HepG2 (cell line): ENCODE measurements at regions not wholly inside any gene's neighbourhood (a gene's known extent, or its start where the extent isn't known, plus 50 kb on each side); places are given as distances from the start of the nearest gene placed in this dataset.

Experiments used
- ELF4 ChIP-seq: sonication (generic); formaldehyde crosslinking; IDR thresholded peaks from 2 replicates; pipeline ENCODE4 v1.5.0; 2020; ENCODE audit warnings: missing genetic modification reagents, mild to moderate bottlenecking, moderate library complexity, borderline replicate concordance
- FOXA1 ChIP-seq, 2 experiments: fragments of 450-650 bp in 1 of 2; sonication (generic) in 1 of 2; formaldehyde crosslinking in 1 of 2; IDR thresholded peaks; 2 replicates each; pipeline versions ENCODE4 v1.4.0 to v1.6.1; 2016 to 2020; ENCODE audit warnings: missing genetic modification reagents in 1 of 2
- NFIB ChIP-seq: sonication (generic); formaldehyde crosslinking; IDR thresholded peaks from 2 replicates; pipeline ENCODE4 v1.9.0; 2021; ENCODE audit warnings: missing genetic modification reagents, mild to moderate bottlenecking, borderline replicate concordance
- SIN3B ChIP-seq: fragments of 150-350 bp; IDR thresholded peaks from 2 replicates; pipeline ENCODE4 v1.6.1; 2014; ENCODE audit warnings: low read length
- SYNCRIP ChIP-seq: fragments of 200-400 bp; formaldehyde crosslinking; IDR thresholded peaks from 2 replicates; pipeline ENCODE4 v1.6.1; 2018; ENCODE audit warnings: mild to moderate bottlenecking, low read depth, low read length; ENCODE audit not compliant: insufficient read depth
- U2AF2 ChIP-seq: fragments of 200-400 bp; formaldehyde crosslinking; IDR thresholded peaks from 2 replicates; pipeline ENCODE4 v1.6.1; 2017; ENCODE audit warnings: low read depth, mild to moderate bottlenecking, low read length
- ZFP37 ChIP-seq: sonication (generic); formaldehyde crosslinking; IDR thresholded peaks from 2 replicates; pipeline ENCODE4 v1.4.0; 2020; ENCODE audit warnings: missing genetic modification reagents, borderline replicate concordance
- ZNF10 ChIP-seq: sonication (generic); formaldehyde crosslinking; IDR thresholded peaks from 2 replicates; pipeline ENCODE4 v1.4.0; 2020; ENCODE audit warnings: mild to moderate bottlenecking, low read depth, missing genetic modification reagents, borderline replicate concordance
- ZNF350 ChIP-seq: sonication (generic); formaldehyde crosslinking; IDR thresholded peaks from 2 replicates; pipeline ENCODE4 v1.4.0; 2020; ENCODE audit warnings: mild to moderate bottlenecking, low read depth, missing genetic modification reagents, borderline replicate concordance
- ZNF362 ChIP-seq: sonication (generic); formaldehyde crosslinking; IDR thresholded peaks from 2 replicates; pipeline ENCODE4 v1.4.0; 2020; ENCODE audit warnings: missing genetic modification reagents, mild to moderate bottlenecking, borderline replicate concordance
- ZNF383 ChIP-seq: sonication (generic); formaldehyde crosslinking; IDR thresholded peaks from 2 replicates; pipeline ENCODE4 v1.4.0; 2020; ENCODE audit warnings: missing genetic modification reagents, mild to moderate bottlenecking, borderline replicate concordance
- ZNF431 ChIP-seq: sonication (generic); formaldehyde crosslinking; IDR thresholded peaks from 2 replicates; pipeline ENCODE4 v1.9.0; 2022; ENCODE audit warnings: missing genetic modification reagents, low read depth, mild to moderate bottlenecking, borderline replicate concordance

GRCh38 chr9:90469865-90470387, 172.7 kb downstream of the DIRAS2 start:
- TF ChIP-seq ZNF431 (CRISPR knock-in tag) (no peak), SYNCRIP (no peak), ZFP37 (CRISPR knock-in tag) (no peak), FOXA1 (IDR thresholded peaks at IDR 0.05) (no peak), FOXA1 (CRISPR knock-in tag; IDR thresholded peaks at IDR 0.05) (no peak), NFIB (CRISPR knock-in tag) (no peak), ELF4 (CRISPR knock-in tag) (no peak), ZNF383 (CRISPR knock-in tag) (no peak), ZNF350 (CRISPR knock-in tag) (no peak), SIN3B (no peak), ZNF10 (CRISPR knock-in tag) (no peak), ZNF362 (CRISPR knock-in tag) (no peak), U2AF2 (no peak)
